SJCRH30 (cell line): ENCODE measurements at regions not wholly inside any gene's neighbourhood (a gene's known extent, or its start where the extent isn't known, plus 50 kb on each side); places are given as distances from the start of the nearest gene placed in this dataset.
A peak's percentile ranks its signal among the peaks of the same experiment; 100 is the strongest.

Source experiments
- DNase-seq, 2 experiments: peaks; one replicate each; pipeline ENCODE4 v3.0.0-alpha.2; 2015 to 2020
- H3K27ac ChIP-seq: fragments of 250-450 bp; sonication (Bioruptor Pico); 2 replicates; pipeline ENCODE4 v1.5.1; 2020; ENCODE audit warnings: mild to moderate bottlenecking, moderate library complexity
- H3K27me3 ChIP-seq: fragments of 250-450 bp; sonication (Bioruptor Pico); 2 replicates; pipeline ENCODE4 v1.5.1; 2020; ENCODE audit warnings: mild to moderate bottlenecking, moderate library complexity
- H3K36me3 ChIP-seq: fragments of 250-450 bp; sonication (Bioruptor Pico); 2 replicates; pipeline ENCODE4 v1.5.1; 2020; ENCODE audit warnings: mild to moderate bottlenecking, moderate library complexity
- H3K4me1 ChIP-seq: fragments of 250-450 bp; sonication (Bioruptor Pico); 2 replicates; pipeline ENCODE4 v1.5.1; 2020; ENCODE audit warnings: mild to moderate bottlenecking, moderate library complexity
- H3K4me3 ChIP-seq: fragments of 250-450 bp; sonication (Bioruptor Pico); 2 replicates; pipeline ENCODE4 v1.5.1; 2020; ENCODE audit warnings: mild to moderate bottlenecking, moderate library complexity
- H3K9me3 ChIP-seq: fragments of 250-450 bp; sonication (Bioruptor Pico); replicated peaks from 2 replicates; pipeline ENCODE4 v1.5.1; 2020; ENCODE audit warnings: mild to moderate bottlenecking, moderate library complexity

DNA sequence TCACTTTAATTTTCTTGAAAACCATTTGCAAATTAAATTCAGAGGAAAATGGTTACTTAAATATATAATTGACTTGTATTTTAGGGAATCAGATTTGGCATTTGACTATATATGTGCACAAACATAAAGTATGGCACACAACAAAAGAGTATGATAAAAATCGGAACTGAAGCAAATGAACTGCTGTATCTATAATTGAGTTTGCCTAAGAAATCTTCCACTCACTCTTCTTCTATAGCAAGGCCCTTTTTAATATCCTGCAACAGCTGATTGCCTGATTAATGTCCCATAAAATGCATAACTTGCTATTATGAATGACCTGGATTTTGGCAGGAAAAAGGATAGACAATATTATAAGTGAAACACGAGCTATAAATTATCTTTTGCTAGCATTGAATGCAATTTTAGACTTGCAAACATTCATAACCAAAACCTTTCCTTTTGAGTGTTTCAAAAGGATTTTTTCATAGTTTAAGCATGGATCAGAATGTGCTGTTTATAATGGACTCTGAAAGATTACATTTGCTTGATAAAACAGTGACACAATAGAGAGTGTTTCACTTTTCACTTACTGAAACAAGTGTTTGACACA, 2204.3 kb downstream of the MRPL39 start:
- Histone ChIP-seq H3K27ac (no peak overlapping the region), H3K36me3 (no peaks in the 10 kb centered on the region), H3K4me3 (no peak overlapping the region), H3K4me1 (no peaks in the 10 kb centered on the region), H3K9me3 (no peaks in the 10 kb centered on the region), H3K27me3 (no peaks in the 10 kb centered on the region)
- no peak for DNase-seq

- Histone ChIP-seq H3K4me3 (no peak overlapping the region), H3K27ac (no peak overlapping the region), H3K27me3 (no peaks in the 10 kb centered on the region), H3K36me3 (no peaks in the 10 kb centered on the region), H3K4me1 (no peaks in the 10 kb centered on the region), H3K9me3 (no peaks in the 10 kb centered on the region)
- peak in 1 of 2 experiments; percentile 41 for DNase-seq
These were observed 2206.0 kb downstream of the MRPL39 start for GRCh38 chr21:23401278-23401677.

DNA sequence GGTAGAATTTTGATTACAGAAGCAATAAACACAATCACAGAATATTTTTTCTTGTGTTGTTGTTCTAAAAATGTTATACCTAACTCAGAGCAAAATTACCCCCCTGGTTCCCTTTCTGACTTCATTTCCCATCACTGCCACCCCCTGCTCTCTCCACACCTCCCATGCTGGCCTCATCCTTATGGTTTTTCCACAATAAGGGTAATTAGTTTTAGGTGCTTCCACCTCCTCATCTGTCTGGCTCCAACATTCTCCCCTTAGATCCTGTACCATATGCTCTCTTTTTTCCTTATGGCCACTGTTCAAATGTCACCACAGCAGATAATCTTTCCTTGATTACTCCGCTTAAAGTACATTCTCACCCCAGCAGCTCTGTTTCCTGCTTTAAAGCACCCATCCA, 2208.6 kb downstream of the MRPL39 start:
- Histone ChIP-seq H3K27me3 (no peaks in the 10 kb centered on the region), H3K36me3 (no peaks in the 10 kb centered on the region), H3K4me3 (no peak overlapping the region), H3K27ac (no peak overlapping the region), H3K9me3 (no peaks in the 10 kb centered on the region), H3K4me1 (no peaks in the 10 kb centered on the region)
- DNase-seq = no peak

- no peak overlapping the region for H3K4me3 ChIP-seq
- no peaks in the 10 kb centered on the region for H3K27me3 ChIP-seq
- no peaks in the 10 kb centered on the region for H3K9me3 ChIP-seq
- H3K27ac ChIP-seq = no peak overlapping the region
- DNase-seq = no peak
- H3K36me3 ChIP-seq = no peaks in the 10 kb centered on the region
- no peaks in the 10 kb centered on the region for H3K4me1 ChIP-seq
These were observed 2212.8 kb downstream of the MRPL39 start for GRCh38 chr21:23394458-23394857.

- no peaks in the 10 kb centered on the region for H3K36me3 ChIP-seq
- H3K9me3 ChIP-seq = no peaks in the 10 kb centered on the region
- H3K4me1 ChIP-seq = no peaks in the 10 kb centered on the region
- H3K4me3 ChIP-seq = no peak overlapping the region
- no peak overlapping the region for H3K27ac ChIP-seq
- peak in 1 of 2 experiments; percentile 2 for DNase-seq
- H3K27me3 ChIP-seq = no peaks in the 10 kb centered on the region
These were observed 2222.6 kb downstream of the MRPL39 start for GRCh38 chr21:23384679-23385078.

GRCh38 chr21:23374155-23374554, 2233.1 kb downstream of the MRPL39 start:
- H3K27me3 ChIP-seq = no peaks in the 10 kb centered on the region
- no peak for DNase-seq
- H3K36me3 ChIP-seq = no peaks in the 10 kb centered on the region
- H3K4me1 ChIP-seq = no peaks in the 10 kb centered on the region
- no peak overlapping the region for H3K4me3 ChIP-seq
- H3K27ac ChIP-seq = no peak overlapping the region
- no peaks in the 10 kb centered on the region for H3K9me3 ChIP-seq

DNA sequence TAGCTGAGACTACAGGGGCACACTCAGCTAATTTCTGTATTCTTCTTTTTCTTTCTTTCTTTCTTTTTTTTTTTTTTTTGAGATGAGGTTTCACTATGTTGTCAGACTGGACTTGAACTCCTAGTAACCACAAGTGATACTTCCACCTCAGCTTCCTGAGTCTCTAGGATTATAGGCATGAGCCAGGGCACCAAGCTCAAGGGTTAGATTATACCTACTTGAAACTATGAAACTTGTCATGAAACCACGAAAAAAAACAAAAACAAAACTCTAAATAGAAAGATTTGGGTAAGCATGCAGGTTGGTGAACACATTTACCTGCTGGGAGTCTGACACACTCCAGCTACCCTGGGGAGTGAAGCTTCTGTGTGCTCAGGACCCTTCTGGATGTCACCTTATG, 2250.4 kb downstream of the MRPL39 start:
- Histone ChIP-seq H3K9me3 (no peaks in the 10 kb centered on the region), H3K27me3 (no peaks in the 10 kb centered on the region), H3K4me1 (no peaks in the 10 kb centered on the region), H3K36me3 (no peaks in the 10 kb centered on the region), H3K4me3 (no peak overlapping the region), H3K27ac (no peak overlapping the region)
- no peak for DNase-seq

DNA sequence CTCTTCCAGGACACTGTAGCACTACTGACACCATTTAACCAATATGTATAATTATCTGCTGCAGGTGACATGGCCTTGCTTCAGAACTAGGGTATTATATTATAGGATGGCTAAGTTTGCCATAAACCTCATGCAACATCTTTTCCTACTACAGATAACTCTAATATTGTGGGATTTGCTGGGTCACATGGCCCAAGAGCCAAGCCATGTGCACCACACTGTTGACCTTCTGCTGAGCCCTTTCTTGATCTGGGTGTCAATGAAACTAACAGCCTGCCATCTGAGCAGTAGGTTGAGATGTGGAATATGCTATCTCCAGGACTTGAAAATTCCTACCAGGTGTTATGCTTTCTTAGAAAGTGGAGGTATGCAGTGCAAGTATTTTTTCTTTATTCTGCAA, 2291.1 kb downstream of the MRPL39 start:
- H3K4me3 ChIP-seq = no peak overlapping the region
- no peaks in the 10 kb centered on the region for H3K36me3 ChIP-seq
- H3K27ac ChIP-seq = no peak overlapping the region
- no peaks in the 10 kb centered on the region for H3K4me1 ChIP-seq
- DNase-seq = no peak
- no peaks in the 10 kb centered on the region for H3K9me3 ChIP-seq
- no peaks in the 10 kb centered on the region for H3K27me3 ChIP-seq

DNA sequence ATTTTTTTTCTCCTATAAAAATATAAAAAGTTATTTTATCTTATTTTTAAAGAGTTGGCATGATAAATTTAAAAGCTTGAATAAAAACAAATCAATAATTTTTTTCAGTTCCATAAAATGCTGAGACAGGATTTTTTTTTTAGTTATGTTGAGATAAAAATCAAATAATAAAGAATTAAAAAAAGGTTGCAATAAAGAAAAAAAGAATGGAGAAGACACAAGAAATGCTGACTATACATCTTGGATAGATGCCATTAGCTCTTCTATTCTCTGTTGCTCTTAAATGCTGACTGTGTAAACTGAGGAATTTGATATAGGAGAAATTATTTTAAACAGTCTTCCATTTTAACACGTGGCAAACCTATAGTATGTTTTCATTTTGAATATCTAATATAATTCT, 2298.5 kb downstream of the MRPL39 start:
- Histone ChIP-seq H3K4me3 (no peak overlapping the region), H3K36me3 (no peaks in the 10 kb centered on the region), H3K27ac (no peak overlapping the region), H3K9me3 (no peaks in the 10 kb centered on the region), H3K4me1 (no peaks in the 10 kb centered on the region), H3K27me3 (no peaks in the 10 kb centered on the region)
- no peak for DNase-seq

DNA sequence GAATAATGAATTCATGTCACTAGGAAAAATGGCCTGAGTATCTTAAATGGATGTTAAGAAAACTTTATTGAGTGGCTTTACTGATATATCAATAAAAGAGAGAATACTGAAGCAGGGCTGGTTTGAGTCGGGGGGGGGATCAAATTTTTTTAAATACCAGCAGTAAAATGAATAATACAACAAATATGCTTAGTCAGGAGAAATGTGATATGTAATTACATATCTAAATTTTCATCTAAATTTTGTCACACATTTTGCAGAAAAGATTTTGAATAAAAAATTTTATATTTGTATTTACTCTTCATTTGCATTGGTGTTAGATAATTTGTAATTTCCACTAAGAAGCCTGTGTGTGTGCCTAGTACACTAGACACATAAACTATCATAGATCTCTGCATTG, 2300.2 kb downstream of the MRPL39 start:
- H3K36me3 ChIP-seq = no peaks in the 10 kb centered on the region
- no peak for DNase-seq
- H3K27ac ChIP-seq = no peak overlapping the region
- H3K9me3 ChIP-seq = no peaks in the 10 kb centered on the region
- H3K27me3 ChIP-seq = no peaks in the 10 kb centered on the region
- H3K4me3 ChIP-seq = no peak overlapping the region
- no peaks in the 10 kb centered on the region for H3K4me1 ChIP-seq

DNA sequence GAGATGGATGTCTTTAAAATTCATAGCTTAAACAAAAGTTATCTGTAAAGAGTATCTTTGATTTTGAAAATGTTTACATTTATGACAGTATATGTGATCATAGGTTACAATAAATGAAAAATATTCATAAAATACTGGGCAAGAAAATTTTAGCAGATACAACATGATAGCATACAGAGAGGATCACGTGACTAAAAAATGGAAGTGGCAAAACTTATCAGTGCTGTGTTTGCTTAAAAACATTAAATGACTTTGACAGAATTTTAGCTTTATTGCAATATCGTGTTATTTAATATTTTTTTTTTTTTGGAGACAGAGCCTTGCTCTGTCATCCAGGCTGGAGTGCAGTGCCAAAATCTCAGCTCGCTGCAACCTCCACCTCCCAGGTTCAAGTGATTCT, 2294.1 kb downstream of the NCAM2 start:
- H3K36me3 ChIP-seq = no peaks in the 10 kb centered on the region
- H3K4me3 ChIP-seq = no peak overlapping the region
- no peak overlapping the region for H3K27ac ChIP-seq
- no peak for DNase-seq
- H3K9me3 ChIP-seq = no peaks in the 10 kb centered on the region
- no peaks in the 10 kb centered on the region for H3K4me1 ChIP-seq
- H3K27me3 ChIP-seq = no peaks in the 10 kb centered on the region

DNA sequence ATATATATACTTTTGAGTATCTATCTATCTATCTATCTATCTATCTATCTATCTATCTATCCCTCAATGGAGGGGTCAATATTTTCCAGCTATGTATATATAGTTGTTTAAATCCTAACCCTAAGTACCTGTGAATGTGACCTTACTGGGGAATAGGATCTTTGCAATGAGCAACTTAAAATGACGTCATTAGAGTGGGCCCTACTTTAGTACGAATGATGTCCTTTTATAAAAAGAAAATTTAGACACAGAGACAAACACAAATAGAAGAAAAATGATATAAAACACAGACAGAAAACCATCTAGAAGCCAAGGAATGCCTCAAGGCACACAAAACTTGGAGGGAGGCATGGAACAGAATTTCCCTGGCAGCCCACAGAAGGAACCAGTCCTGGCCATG, 2283.7 kb downstream of the NCAM2 start:
- no peaks in the 10 kb centered on the region for H3K36me3 ChIP-seq
- no peaks in the 10 kb centered on the region; the same call in 1 of the 2 replicates for H3K4me1 ChIP-seq
- no peak overlapping the region for H3K27ac ChIP-seq
- H3K27me3 ChIP-seq = no peaks in the 10 kb centered on the region
- no peaks in the 10 kb centered on the region for H3K9me3 ChIP-seq
- DNase-seq = no peak
- no peak overlapping the region; the same call in 1 of the 2 replicates for H3K4me3 ChIP-seq

DNA sequence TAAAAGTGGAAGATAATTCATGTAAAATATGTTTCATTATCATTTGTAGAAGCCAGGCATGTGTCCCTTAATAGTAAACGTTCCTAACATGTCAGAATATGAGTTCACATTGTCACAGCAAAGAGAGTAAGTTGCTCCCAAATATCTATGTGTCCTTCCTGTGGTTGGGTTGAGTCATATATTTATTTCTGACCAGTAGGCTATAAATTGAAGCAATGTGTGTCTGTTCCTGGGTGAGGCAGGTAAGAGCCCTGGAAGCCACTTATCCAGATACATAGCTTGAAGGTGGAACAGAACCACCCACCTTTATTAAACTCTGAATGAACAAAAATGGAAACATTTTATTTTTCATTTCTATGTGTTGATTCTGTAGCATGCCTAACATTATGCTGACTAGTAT, 2251.6 kb downstream of the NCAM2 start:
- DNase-seq = no peak
- Histone ChIP-seq H3K4me1 (no peaks in the 10 kb centered on the region), H3K27me3 (no peaks in the 10 kb centered on the region), H3K27ac (no peak overlapping the region), H3K36me3 (no peaks in the 10 kb centered on the region), H3K9me3 (no peaks in the 10 kb centered on the region), H3K4me3 (no peak overlapping the region)

DNA sequence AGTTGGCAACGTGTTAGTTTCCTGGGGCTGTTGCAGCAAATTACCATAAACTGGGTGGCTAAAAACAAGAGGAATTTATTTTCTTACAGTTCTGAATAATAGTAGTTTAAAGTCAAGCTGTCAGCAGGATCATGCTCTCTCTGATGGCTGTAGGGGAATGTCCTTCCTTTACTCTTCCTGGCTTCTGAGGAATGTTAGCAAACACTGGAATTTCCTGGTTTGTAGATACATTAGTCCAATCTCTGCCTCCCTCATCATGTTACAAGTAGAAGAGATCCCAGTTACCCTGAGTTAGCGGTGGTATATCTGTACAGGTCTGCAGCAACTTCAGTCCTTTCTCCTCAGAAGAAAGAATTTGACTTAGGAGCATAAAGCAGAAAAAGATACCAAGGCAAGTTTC, 2249.1 kb downstream of the NCAM2 start:
- no peaks in the 10 kb centered on the region for H3K4me1 ChIP-seq
- no peaks in the 10 kb centered on the region for H3K27me3 ChIP-seq
- DNase-seq = no peak
- no peaks in the 10 kb centered on the region for H3K9me3 ChIP-seq
- no peak overlapping the region for H3K27ac ChIP-seq
- H3K4me3 ChIP-seq = no peak overlapping the region
- no peaks in the 10 kb centered on the region for H3K36me3 ChIP-seq

- Histone ChIP-seq H3K9me3 (no peaks in the 10 kb centered on the region), H3K27ac (no peak overlapping the region), H3K4me1 (no peaks in the 10 kb centered on the region), H3K36me3 (no peaks in the 10 kb centered on the region), H3K27me3 (no peaks in the 10 kb centered on the region), H3K4me3 (no peak overlapping the region)
- DNase-seq = no peak
These were observed 2247.0 kb downstream of the NCAM2 start for GRCh38 chr21:23245255-23245654.

- H3K4me1 ChIP-seq = peaks cover 5% of the 10 kb centered on the region
- no peaks in the 10 kb centered on the region for H3K9me3 ChIP-seq
- no peak for DNase-seq
- H3K27ac ChIP-seq = no peak overlapping the region
- H3K27me3 ChIP-seq = no peaks in the 10 kb centered on the region
- H3K4me3 ChIP-seq = no peak overlapping the region
- H3K36me3 ChIP-seq = no peaks in the 10 kb centered on the region
These were observed 2225.7 kb downstream of the NCAM2 start for GRCh38 chr21:23223882-23224281.
